ENCODE measurements at regions not wholly inside any gene's neighbourhood (a gene's known extent, or its start where the extent isn't known, plus 50 kb on each side); places are given as distances from the start of the nearest gene placed in this dataset.
A peak's percentile ranks its signal among the peaks of the same experiment; 100 is the strongest.

GRCh38 chr3:46093327-46093942, 66.2 kb upstream of the XCR1 start:
- peaks cover 0 to 6% (median 0%) of the 10 kb centered on the region in 7 donors for H3K9me3 Mint-ChIP-seq
- peaks cover 60 to 91% (median 79%) of the 10 kb centered on the region in 3 donors for H3K4me1 Mint-ChIP-seq
- peak overlapping the region; percentile 16 to 94 (median 88) for H3K27ac Mint-ChIP-seq
- H3K27me3 Mint-ChIP-seq: no peaks in the 10 kb centered on the region
- DNase-seq (no peak), ATAC-seq (ENCODE audit: low read depth in 2 of 2) (no peak)
- H3K36me3 Mint-ChIP-seq: no peaks in the 10 kb centered on the region
- H3K4me3 Mint-ChIP-seq: peak overlapping the region in 7 of 8 donors; percentile 13 to 72 (median 45)

GRCh38 chr3:46092702-46093080, 65.4 kb upstream of the XCR1 start:
- Mint-ChIP-seq H3K9me3 (peaks cover 0 to 6% (median 0%) of the 10 kb centered on the region in 7 donors), H3K27ac (peak overlapping the region; percentile 8 to 92 (median 85)), H3K4me1 (peaks cover 52 to 83% (median 71%) of the 10 kb centered on the region in 3 donors), H3K27me3 (no peaks in the 10 kb centered on the region), H3K36me3 (no peaks in the 10 kb centered on the region), H3K4me3 (peak overlapping the region in 5 of 8 donors; percentile 45 to 76 (median 63))
- ATAC-seq (ENCODE audit: low read depth in 2 of 2) (peak in 1 of 2 donors; percentile 4), DNase-seq (no peak)

GRCh38 chr3:46091741-46092701, 64.7 kb upstream of the XCR1 start:
- ATAC-seq (ENCODE audit: low read depth in 2 of 2) (no peak), DNase-seq (no peak)
- Mint-ChIP-seq H3K4me3 (peak overlapping the region in 4 of 8 donors; percentile 45 to 76 (median 64)), H3K27ac (peak overlapping the region in 5 of 6 donors; percentile 8 to 92 (median 85)), H3K4me1 (peaks cover 48 to 76% (median 65%) of the 10 kb centered on the region in 3 donors), H3K9me3 (peaks cover 0 to 6% (median 0%) of the 10 kb centered on the region in 7 donors), H3K27me3 (no peaks in the 10 kb centered on the region), H3K36me3 (no peaks in the 10 kb centered on the region)

- peak overlapping the region in 2 of 8 donors; percentile 23 to 48 for H3K4me3 Mint-ChIP-seq
- no peaks in the 10 kb centered on the region for H3K27me3 Mint-ChIP-seq
- no peaks in the 10 kb centered on the region for H3K36me3 Mint-ChIP-seq
- ATAC-seq (ENCODE audit: low read depth in 2 of 2) (no peak), DNase-seq (no peak)
- no peak overlapping the region for H3K27ac Mint-ChIP-seq
- peaks cover 40 to 67% (median 55%) of the 10 kb centered on the region in 3 donors for H3K4me1 Mint-ChIP-seq
- peaks cover 0 to 6% (median 0%) of the 10 kb centered on the region in 7 donors for H3K9me3 Mint-ChIP-seq
Measured at GRCh38 chr3:46091046-46091445, 63.8 kb upstream of the XCR1 start.

- ATAC-seq (ENCODE audit: low read depth in 2 of 2) (no peak), DNase-seq (no peak)
- H3K4me1 Mint-ChIP-seq: peaks cover 37 to 58% (median 49%) of the 10 kb centered on the region in 3 donors
- H3K4me3 Mint-ChIP-seq: no peak overlapping the region
- H3K27ac Mint-ChIP-seq: peak overlapping the region in 1 of 6 donors; percentile 44
- H3K27me3 Mint-ChIP-seq: no peaks in the 10 kb centered on the region
- peaks cover 0 to 6% (median 0%) of the 10 kb centered on the region in 7 donors for H3K9me3 Mint-ChIP-seq
- no peaks in the 10 kb centered on the region for H3K36me3 Mint-ChIP-seq
Measured at GRCh38 chr3:46090161-46090591, 62.9 kb upstream of the XCR1 start.

- ATAC-seq (ENCODE audit: low read depth in 2 of 2) (peak; percentile 44 to 46), DNase-seq (no peak)
- H3K27ac Mint-ChIP-seq: peak overlapping the region in 2 of 6 donors; percentile 69 to 78
- H3K27me3 Mint-ChIP-seq: no peaks in the 10 kb centered on the region
- H3K4me3 Mint-ChIP-seq: no peak overlapping the region
- H3K36me3 Mint-ChIP-seq: no peaks in the 10 kb centered on the region
- H3K9me3 Mint-ChIP-seq: peaks cover 0 to 6% (median 0%) of the 10 kb centered on the region in 7 donors
- peaks cover 33 to 50% (median 42%) of the 10 kb centered on the region in 3 donors for H3K4me1 Mint-ChIP-seq
Measured at GRCh38 chr3:46089237-46090011, 62.1 kb upstream of the XCR1 start.

GRCh38 chr3:46087871-46088270, 60.6 kb upstream of the XCR1 start:
- H3K27ac Mint-ChIP-seq: no peak overlapping the region
- H3K36me3 Mint-ChIP-seq: no peaks in the 10 kb centered on the region
- H3K4me3 Mint-ChIP-seq: no peak overlapping the region
- DNase-seq (no peak), ATAC-seq (ENCODE audit: low read depth in 2 of 2) (peak; percentile 34 to 45)
- peaks cover 23 to 35% (median 30%) of the 10 kb centered on the region in 3 donors for H3K4me1 Mint-ChIP-seq
- no peaks in the 10 kb centered on the region for H3K27me3 Mint-ChIP-seq
- no peaks in the 10 kb centered on the region for H3K9me3 Mint-ChIP-seq

- no peaks in the 10 kb centered on the region for H3K9me3 Mint-ChIP-seq
Measured at GRCh38 chr3:46086986-46087385, 59.7 kb upstream of the XCR1 start.

GRCh38 chr3:46086083-46086437, 58.8 kb upstream of the XCR1 start:
- Mint-ChIP-seq H3K27me3 (no peaks in the 10 kb centered on the region), H3K9me3 (no peaks in the 10 kb centered on the region), H3K4me1 (peaks cover 7 to 17% (median 12%) of the 10 kb centered on the region in 3 donors), H3K27ac (no peak overlapping the region), H3K36me3 (no peaks in the 10 kb centered on the region), H3K4me3 (no peak overlapping the region)
- ATAC-seq (ENCODE audit: low read depth in 2 of 2) (no peak), DNase-seq (no peak)

More at GRCh38 chr3:46086986-46087385, 59.7 kb upstream of the XCR1 start:
- ATAC-seq (ENCODE audit: low read depth in 2 of 2) (no peak), DNase-seq (no peak)
- Mint-ChIP-seq H3K4me1 (peaks cover 14 to 26% (median 22%) of the 10 kb centered on the region in 3 donors), H3K36me3 (no peaks in the 10 kb centered on the region), H3K4me3 (no peak overlapping the region), H3K27ac (peak overlapping the region in 1 of 6 donors; percentile 12), H3K27me3 (no peaks in the 10 kb centered on the region)

GRCh38 chr3:46085421-46086082, 58.3 kb upstream of the XCR1 start:
- DNase-seq: no peak
- Mint-ChIP-seq H3K27me3 (no peaks in the 10 kb centered on the region), H3K9me3 (no peaks in the 10 kb centered on the region), H3K36me3 (no peaks in the 10 kb centered on the region), H3K4me3 (no peak overlapping the region), H3K4me1 (peaks cover 7 to 14% (median 9%) of the 10 kb centered on the region in 3 donors), H3K27ac (peak overlapping the region in 1 of 6 donors; percentile 23)
- ATAC-seq (ENCODE audit: low read depth in 2 of 2): no peak

GRCh38 chr3:46083956-46084355, 56.7 kb upstream of the XCR1 start:
- no peaks in the 10 kb centered on the region for H3K9me3 Mint-ChIP-seq
- H3K36me3 Mint-ChIP-seq: no peaks in the 10 kb centered on the region
- DNase-seq: no peak
- H3K27me3 Mint-ChIP-seq: no peaks in the 10 kb centered on the region
- no peak overlapping the region for H3K4me3 Mint-ChIP-seq
- peaks cover 0 to 2% (median 1%) of the 10 kb centered on the region in 3 donors for H3K4me1 Mint-ChIP-seq
- no peak for ATAC-seq (ENCODE audit: low read depth in 2 of 2)
- H3K27ac Mint-ChIP-seq: no peak overlapping the region

GRCh38 chr3:46082849-46083248, 55.6 kb upstream of the XCR1 start:
- ATAC-seq (ENCODE audit: low read depth in 2 of 2) (no peak), DNase-seq (no peak)
- Mint-ChIP-seq H3K27ac (no peak overlapping the region), H3K4me1 (peaks cover 4 to 8% (median 8%) of the 10 kb centered on the region in 3 donors), H3K27me3 (no peaks in the 10 kb centered on the region), H3K4me3 (no peak overlapping the region), H3K9me3 (no peaks in the 10 kb centered on the region), H3K36me3 (no peaks in the 10 kb centered on the region)
